SK-N-SH (cell line): ENCODE measurements at regions not wholly inside any gene's neighbourhood (a gene's known extent, or its start where the extent isn't known, plus 50 kb on each side); places are given as distances from the start of the nearest gene placed in this dataset.

Experiments
- CTCF ChIA-PET: fragments of 300-600, 350-600 bp; formaldehyde crosslinking; extraction: SDS; loops from one replicate; lab custom pipeline; 2021; lab: Yijun Ruan, JAX
- POLR2A ChIA-PET: fragments of 350-600 bp; sonication (Branson Sonifier 250); formaldehyde crosslinking; extraction: SDS; loops from one replicate; lab custom pipeline; 2020; ENCODE audit warnings: antibody characterized with exemption, inconsistent platforms; lab: Yijun Ruan, JAX
- DNase-seq: peaks from one replicate; pipeline ENCODE4 v3.0.0; 2012
- H2AFZ ChIP-seq: fragments of 200-600 bp; sonication (generic); 2 replicates; pipeline ENCODE4 v1.8.1; 2016; ENCODE audit warnings: antibody characterized with exemption, mild to moderate bottlenecking, low read depth
- H3F3A ChIP-seq: fragments of 200-600 bp; sonication (generic); replicated peaks from 2 replicates; pipeline ENCODE3; 2016; ENCODE audit warnings: antibody characterized with exemption, mild to moderate bottlenecking; ENCODE audit not compliant: insufficient read depth
- H3K27ac ChIP-seq, 2 experiments: fragments of 200-500 bp in 1 of 2; fragments of 200-600 bp in 1 of 2; sonication (Bioruptor generic) in 1 of 2; sonication (generic), shearing (Covaris generic) in 1 of 2; 2 replicates each; pipeline versions ENCODE4 v1.5.1 to v1.6.1; 2014 to 2016; ENCODE audit warnings: low read depth in 2 of 2, inconsistent platforms in 1 of 2, low read length in 1 of 2, mild to moderate bottlenecking in 1 of 2, mixed read lengths in 1 of 2
- H3K27me3 ChIP-seq: fragments of 200-600 bp; sonication (generic), shearing (Covaris generic); 2 replicates; pipeline ENCODE4 v1.6.1; 2016; ENCODE audit warnings: mixed run types; ENCODE audit not compliant: insufficient read depth
- H3K36me3 ChIP-seq, 2 experiments: fragments of 200-500 bp in 1 of 2; fragments of 200-600 bp in 1 of 2; sonication (Bioruptor generic) in 1 of 2; sonication (generic) in 1 of 2; replicated peaks in 1 of 2; 2 replicates each; pipeline versions ENCODE3 to v1.5.1; 2014 to 2016; ENCODE audit warnings: low read length in 1 of 2, mild to moderate bottlenecking in 1 of 2; ENCODE audit not compliant: insufficient read depth in 2 of 2, control insufficient read depth in 1 of 2
- H3K4me1 ChIP-seq, 2 experiments: fragments of 200-500 bp in 1 of 2; fragments of 200-600 bp in 1 of 2; sonication (Bioruptor generic) in 1 of 2; sonication (generic), shearing (Covaris generic) in 1 of 2; 2 replicates each; pipeline versions ENCODE4 v1.5.1 to v1.6.1; 2014 to 2016; ENCODE audit warnings: low read depth in 1 of 2, low read length in 1 of 2, mixed run types in 1 of 2; ENCODE audit not compliant: insufficient read depth in 2 of 2, control insufficient read depth in 1 of 2
- H3K4me2 ChIP-seq: fragments of 200-600 bp; sonication (generic), shearing (Covaris generic); 2 replicates; pipeline ENCODE4 v1.6.1; 2017; ENCODE audit warnings: mixed run types
- H3K4me3 ChIP-seq, 2 experiments: fragments of 200-500 bp in 1 of 2; fragments of 200-600 bp in 1 of 2; sonication (Bioruptor generic) in 1 of 2; sonication (generic), shearing (Covaris generic) in 1 of 2; 2 replicates each; pipeline versions ENCODE4 v1.5.1 to v1.8.1; 2014 to 2016; ENCODE audit warnings: low read depth in 2 of 2, inconsistent platforms in 1 of 2, low read length in 1 of 2, mild to moderate bottlenecking in 1 of 2, mixed read lengths in 1 of 2, moderate library complexity in 1 of 2
- H3K79me2 ChIP-seq: fragments of 200-600 bp; sonication (generic); 2 replicates; pipeline ENCODE4 v1.8.1; 2017; ENCODE audit warnings: mild to moderate bottlenecking; ENCODE audit not compliant: insufficient read depth
- H3K9ac ChIP-seq: fragments of 200-600 bp; sonication (generic); 2 replicates; pipeline ENCODE4 v1.6.1; 2017; ENCODE audit warnings: mixed run types
- H3K9me2 ChIP-seq: fragments of 200-600 bp; sonication (generic); 2 replicates; pipeline ENCODE4 v1.6.1; 2017; ENCODE audit warnings: mixed run types
- H3K9me3 ChIP-seq: fragments of 200-600 bp; sonication (generic); 2 replicates; pipeline ENCODE4 v1.6.1; 2017; ENCODE audit warnings: mixed run types, mild to moderate bottlenecking, moderate library complexity
- H4K20me1 ChIP-seq: fragments of 200-600 bp; sonication (generic); 2 replicates; pipeline ENCODE4 v1.6.1; 2017; ENCODE audit warnings: mild to moderate bottlenecking, mixed run types; ENCODE audit not compliant: insufficient read depth
- CHD2 ChIP-seq: fragments of 150-350 bp; IDR thresholded peaks from 2 replicates; pipeline ENCODE4 v1.6.1; 2018; ENCODE audit warnings: low read length; ENCODE audit not compliant: partially characterized antibody
- CTCF ChIP-seq: fragments of 200-600 bp; sonication (generic); IDR thresholded peaks from 2 replicates; pipeline ENCODE4 v1.6.1; 2017; ENCODE audit warnings: antibody characterized with exemption, mild to moderate bottlenecking, moderate library complexity
- EZH2phosphoT487 ChIP-seq: fragments of 200-600 bp; sonication (generic); IDR thresholded peaks from 2 replicates; pipeline ENCODE4 v1.6.1; 2017; ENCODE audit warnings: low read depth, mixed run types, mild to moderate bottlenecking, antibody characterized with exemption, moderate library complexity, borderline replicate concordance
- FOSL2 ChIP-seq: IDR thresholded peaks from 2 replicates; pipeline ENCODE4 v1.4.0; 2012; ENCODE audit warnings: low read depth, mild to moderate bottlenecking, moderate library complexity, borderline replicate concordance
- GATA2 ChIP-seq: sonication (generic); formaldehyde crosslinking; IDR thresholded peaks from 2 replicates; pipeline ENCODE4 v1.5.0; 2020; ENCODE audit warnings: mild to moderate bottlenecking, missing genetic modification reagents
- MAX ChIP-seq: IDR thresholded peaks from 2 replicates; pipeline ENCODE4 v1.4.0; 2012; ENCODE audit warnings: low read depth
- NRF1 ChIP-seq: IDR thresholded peaks from 2 replicates; pipeline ENCODE4 v1.6.1; 2012; ENCODE audit warnings: low read depth, mild to moderate bottlenecking, low read length
- POLR2AphosphoS5 ChIP-seq: IDR thresholded peaks from 2 replicates; pipeline ENCODE4 v1.6.1; 2012; ENCODE audit warnings: low read depth, low read length
- RXRA ChIP-seq: IDR thresholded peaks from 2 replicates; pipeline ENCODE4 v1.4.0; 2012; ENCODE audit warnings: low read depth, mild to moderate bottlenecking, borderline replicate concordance
- SIN3A ChIP-seq: IDR thresholded peaks from 2 replicates; pipeline ENCODE4 v1.6.1; 2012; ENCODE audit warnings: low read depth, mild to moderate bottlenecking, low read length, moderate library complexity, borderline replicate concordance
- SMC3 ChIP-seq: IDR thresholded peaks from 2 replicates; pipeline ENCODE4 v1.6.1; 2012; ENCODE audit warnings: low read depth, low read length, improper control_type of control experiment
- TAF1 ChIP-seq: IDR thresholded peaks from 2 replicates; pipeline ENCODE4 v1.6.1; 2012; ENCODE audit warnings: low read depth, mild to moderate bottlenecking, low read length, moderate library complexity, borderline replicate concordance
- TEAD4 ChIP-seq: IDR thresholded peaks from 2 replicates; pipeline ENCODE4 v1.4.0; 2012; ENCODE audit warnings: mild to moderate bottlenecking, borderline replicate concordance; ENCODE audit not compliant: insufficient read depth
- YY1 ChIP-seq: IDR thresholded peaks from 2 replicates; pipeline ENCODE4 v1.4.0; 2012; ENCODE audit warnings: low read depth, mild to moderate bottlenecking
- ZBTB33 ChIP-seq: IDR thresholded peaks from 2 replicates; pipeline ENCODE4 v1.4.0; 2012; ENCODE audit warnings: low read depth, borderline replicate concordance
- WGBS: methylation state at CpG from one replicate; pipeline ENCODE4 v1.1.6; 2017; ENCODE audit warnings: low lambda C conversion rate; 5-methylcytosine and 5-hydroxymethylcytosine counted together

GRCh38 chr21:27557356-27557755 is 590.5 kb upstream of the ADAMTS5 start (continued):
- no peak for TF ChIP-seq GATA2 (CRISPR knock-in tag)
- TF ChIP-seq, all 33 proteins: peak for 0

DNA sequence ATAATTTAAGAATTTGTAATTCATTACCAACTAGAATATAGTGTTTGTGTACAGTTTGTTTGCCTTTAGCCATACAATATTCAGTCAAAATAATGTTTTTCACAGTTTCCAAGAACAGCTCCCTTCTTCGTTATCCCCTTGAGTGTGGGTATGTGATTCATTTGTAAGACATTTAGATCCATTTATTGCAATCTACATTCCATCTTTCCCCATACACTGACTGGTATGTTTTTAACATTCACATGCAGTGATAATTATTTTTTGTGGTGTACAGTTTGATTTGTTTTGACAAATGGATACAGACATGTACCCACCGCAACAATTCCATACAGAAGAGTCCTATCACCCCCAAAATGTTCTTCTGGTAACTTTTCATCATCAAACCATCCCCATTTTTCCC is 589.1 kb upstream of the ADAMTS5 start:
- 73% methylated on average over 2 of the region's 2 CpGs for WGBS
- CTCF ChIA-PET = no interaction called here
- H3K9ac ChIP-seq = no peak overlapping the region
- H3K27me3 ChIP-seq = no peaks in the 10 kb centered on the region
- H3K79me2 ChIP-seq = no peaks in the 10 kb centered on the region
- no peaks in the 10 kb centered on the region for H3K4me1 ChIP-seq
- H2AFZ ChIP-seq = no peak overlapping the region
- no peak for TF ChIP-seq TAF1
- no peak for TF ChIP-seq FOSL2
- TF ChIP-seq TEAD4 = no peak
- TF ChIP-seq POLR2AphosphoS5 = no peak
- no peak for TF ChIP-seq NRF1
- no peak for TF ChIP-seq YY1
- no peak for TF ChIP-seq SMC3
- TF ChIP-seq CTCF = no peak
- TF ChIP-seq RXRA = no peak
- no peak for TF ChIP-seq EZH2phosphoT487
- TF ChIP-seq ZBTB33 = no peak
- no peak for TF ChIP-seq MAX
- no peak for TF ChIP-seq CHD2
- TF ChIP-seq SIN3A = no peak
- TF ChIP-seq, all 33 proteins: peak for 0
- H3K9me2 ChIP-seq = no peaks in the 10 kb centered on the region
- no peaks in the 10 kb centered on the region for H3F3A ChIP-seq
- no peaks in the 10 kb centered on the region for H3K9me3 ChIP-seq
- H3K36me3 ChIP-seq = no peaks in the 10 kb centered on the region
- POLR2A ChIA-PET = no interaction called here
- DNase-seq = no peak
- H3K4me3 ChIP-seq = no peak overlapping the region
- no peaks in the 10 kb centered on the region for H4K20me1 ChIP-seq
- H3K4me2 ChIP-seq = no peak overlapping the region
- H3K27ac ChIP-seq = no peak overlapping the region
